Mesendoderm (in vitro differentiated cells): ENCODE measurements at regions not wholly inside any gene's neighbourhood (a gene's known extent, or its start where the extent isn't known, plus 50 kb on each side); places are given as distances from the start of the nearest gene placed in this dataset.

ENCODE experiments used
- DNase-seq: peaks from one replicate; pipeline ENCODE4 v3.0.0; 2013
- H2AK5ac ChIP-seq: 2 replicates; pipeline ENCODE4 v1.6.1; 2013; ENCODE audit warnings: low read length, inconsistent platforms
- H2BK120ac ChIP-seq: 2 replicates; pipeline ENCODE4 v1.6.1; 2013; ENCODE audit warnings: low read depth, mild to moderate bottlenecking, low read length, moderate library complexity, mixed read lengths
- H2BK15ac ChIP-seq: replicated peaks from 2 replicates; pipeline ENCODE4 v1.6.1; 2013; ENCODE audit warnings: low read depth, mild to moderate bottlenecking, moderate library complexity
- H2BK5ac ChIP-seq: 2 replicates; pipeline ENCODE4 v1.6.1; 2013; ENCODE audit warnings: low read length, inconsistent platforms
- H3K18ac ChIP-seq: 2 replicates; pipeline ENCODE4 v1.6.1; 2013; ENCODE audit warnings: mild to moderate bottlenecking, low read length, mixed read lengths
- H3K23ac ChIP-seq: one replicate; pipeline ENCODE4 v1.6.1; 2013; ENCODE audit warnings: low read length
- H3K27ac ChIP-seq: 2 replicates; pipeline ENCODE4 v1.5.1; 2013; ENCODE audit warnings: low read depth, mild to moderate bottlenecking, inconsistent platforms, low read length, moderate library complexity
- H3K27me3 ChIP-seq: 2 replicates; pipeline ENCODE4 v1.6.1; 2013; ENCODE audit warnings: low read length, control low read depth, mild to moderate bottlenecking, inconsistent platforms; ENCODE audit not compliant: insufficient read depth, poor library complexity
- H3K36me3 ChIP-seq: 2 replicates; pipeline ENCODE4 v1.6.1; 2013; ENCODE audit warnings: low read length, inconsistent platforms; ENCODE audit not compliant: control insufficient read depth, insufficient read depth
- H3K4ac ChIP-seq: one replicate; pipeline ENCODE4 v1.6.1; 2013; ENCODE audit warnings: low read depth, mild to moderate bottlenecking, low read length, moderate library complexity
- H3K4me1 ChIP-seq: 2 replicates; pipeline ENCODE4 v1.6.1; 2013; ENCODE audit warnings: low read depth, low read length, inconsistent platforms; ENCODE audit not compliant: control insufficient read depth
- H3K4me2 ChIP-seq: 2 replicates; pipeline ENCODE4 v1.6.1; 2013; ENCODE audit warnings: low read length
- H3K4me3 ChIP-seq: 2 replicates; pipeline ENCODE4 v1.5.1; 2013; ENCODE audit warnings: mild to moderate bottlenecking, low read length
- H3K56ac ChIP-seq: one replicate; pipeline ENCODE4 v1.6.1; 2013; ENCODE audit warnings: low read length
- H3K79me1 ChIP-seq: 2 replicates; pipeline ENCODE4 v1.6.1; 2013; ENCODE audit warnings: low read length, inconsistent platforms
- H3K79me2 ChIP-seq: 2 replicates; pipeline ENCODE4 v1.6.1; 2013; ENCODE audit warnings: mild to moderate bottlenecking, low read length; ENCODE audit not compliant: control insufficient read depth, insufficient read depth
- H3K9ac ChIP-seq: 2 replicates; pipeline ENCODE4 v1.6.1; 2013; ENCODE audit warnings: low read length, inconsistent platforms
- H4K5ac ChIP-seq: one replicate; pipeline ENCODE4 v1.6.1; 2013; ENCODE audit warnings: low read length
- H4K8ac ChIP-seq: one replicate; pipeline ENCODE4 v1.6.1; 2013; ENCODE audit warnings: low read depth, mild to moderate bottlenecking, control low read depth, low read length, moderate library complexity
- WGBS: extraction: QIAGEN DNeasy Blood & Tissue Kit; methylation state at CpG from one replicate; pipeline ENCODE4 v1.1.7; 2013; ENCODE audit warnings: low lambda C conversion rate, missing lambda C conversion rate; ENCODE audit not compliant: insufficient coverage; ENCODE audit errors: extremely low coverage; 5-methylcytosine and 5-hydroxymethylcytosine counted together

DNA sequence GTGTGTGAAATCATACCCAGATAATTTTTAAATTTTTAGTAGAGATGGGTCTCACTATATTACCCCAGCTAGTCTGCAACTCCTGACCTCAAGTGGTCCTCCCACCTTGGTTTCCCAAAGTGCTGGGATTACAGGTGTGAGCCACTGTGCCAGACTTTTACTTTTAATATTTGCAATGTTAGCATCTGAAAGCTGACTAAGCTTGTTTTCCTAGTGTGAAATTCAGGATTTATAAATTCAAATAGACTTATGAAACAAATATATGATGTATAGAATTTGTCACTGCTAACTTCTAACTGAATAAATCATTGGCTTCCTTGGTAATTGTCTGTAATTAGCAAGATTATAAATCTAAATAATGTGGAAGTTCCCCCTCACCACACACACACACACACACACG lies 58.8 kb upstream of the SLC22A23 start:
- no peak for DNase-seq
- no peak overlapping the region for H2AK5ac ChIP-seq
- H4K5ac ChIP-seq = no peak overlapping the region
- WGBS = no CpG with 5 or more reads among the region's 1 CpG
- no peaks in the 10 kb centered on the region for H3K79me1 ChIP-seq
- H2BK120ac ChIP-seq = no peak overlapping the region
- no peak overlapping the region for H2BK5ac ChIP-seq
- no peak overlapping the region for H2BK15ac ChIP-seq
- H3K79me2 ChIP-seq = no peaks in the 10 kb centered on the region
- no peak overlapping the region for H3K23ac ChIP-seq
- no peak overlapping the region for H3K9ac ChIP-seq
- no peak overlapping the region for H3K27ac ChIP-seq
- H3K36me3 ChIP-seq = no peaks in the 10 kb centered on the region
- no peak overlapping the region for H3K4me2 ChIP-seq
- no peaks in the 10 kb centered on the region for H3K27me3 ChIP-seq
- no peak overlapping the region for H4K8ac ChIP-seq
- H3K18ac ChIP-seq = no peak overlapping the region
- H3K4me3 ChIP-seq = no peak overlapping the region
- peaks cover 3% of the 10 kb centered on the region for H3K4me1 ChIP-seq
- no peak overlapping the region for H3K4ac ChIP-seq
- H3K56ac ChIP-seq = no peak overlapping the region

DNA sequence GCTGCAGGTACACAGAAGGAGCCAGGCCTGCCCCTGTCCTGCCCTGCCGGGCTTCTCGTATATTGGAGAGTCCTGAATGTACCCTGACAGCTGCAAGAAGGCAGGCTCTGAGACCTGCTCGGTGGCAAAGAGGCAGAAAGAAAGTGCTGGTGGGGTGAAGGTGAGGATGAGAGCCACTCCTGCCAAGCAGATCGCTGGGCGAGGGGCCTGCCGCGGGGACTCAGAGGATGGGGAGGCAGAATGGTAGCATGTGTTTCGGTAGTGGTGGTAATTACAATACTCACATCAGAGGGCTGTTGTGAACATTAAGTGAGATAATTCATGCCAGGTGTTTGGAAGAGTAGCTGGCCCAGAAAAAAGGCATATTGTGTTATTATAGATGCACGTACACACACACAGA lies 56.6 kb upstream of the SLC22A23 start:
- Histone ChIP-seq H3K79me1 (no peaks in the 10 kb centered on the region), H3K4me1 (peaks cover 3% of the 10 kb centered on the region), H3K27me3 (no peaks in the 10 kb centered on the region), H3K27ac (no peak overlapping the region), H3K4me3 (no peak overlapping the region), H3K79me2 (no peaks in the 10 kb centered on the region), H3K9ac (no peak overlapping the region), H3K23ac (no peak overlapping the region), H3K4me2 (no peak overlapping the region), H2BK15ac (no peak overlapping the region), H3K56ac (no peak overlapping the region), H2AK5ac (no peak overlapping the region), H2BK120ac (no peak overlapping the region), H3K18ac (no peak overlapping the region), H2BK5ac (no peak overlapping the region), H3K4ac (no peak overlapping the region), H4K5ac (no peak overlapping the region), H3K36me3 (no peaks in the 10 kb centered on the region), H4K8ac (no peak overlapping the region)
- WGBS = no CpG with 5 or more reads among the region's 9 CpGs
- no peak for DNase-seq

DNA sequence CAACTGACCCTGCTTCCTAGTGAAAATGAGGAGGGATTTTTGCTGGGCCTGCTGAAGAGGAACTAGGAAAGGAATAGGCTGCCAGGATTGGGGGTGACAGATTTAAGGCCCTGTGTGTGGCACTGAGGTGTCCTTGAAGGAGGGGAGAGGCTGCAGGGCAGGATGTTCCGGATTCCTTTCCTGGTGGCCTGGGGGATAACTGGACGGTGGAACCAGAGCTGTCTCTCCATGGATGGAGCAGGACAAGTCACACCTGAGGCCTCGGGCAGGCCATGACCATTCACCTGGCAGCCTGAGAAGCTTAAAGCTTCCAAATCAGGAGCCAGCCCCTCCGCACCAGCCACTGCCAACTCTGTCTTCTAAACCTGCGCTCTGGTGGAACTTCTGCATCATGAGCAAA lies 56.0 kb upstream of the SLC22A23 start:
- H3K27ac ChIP-seq = no peak overlapping the region
- H3K4me2 ChIP-seq = no peak overlapping the region
- H3K4me3 ChIP-seq = no peak overlapping the region
- H3K9ac ChIP-seq = no peak overlapping the region
- H3K79me2 ChIP-seq = no peaks in the 10 kb centered on the region
- H2BK5ac ChIP-seq = no peak overlapping the region
- no peak overlapping the region for H3K23ac ChIP-seq
- H2BK15ac ChIP-seq = no peak overlapping the region
- no CpG with 5 or more reads among the region's 5 CpGs for WGBS
- no peak overlapping the region for H4K5ac ChIP-seq
- H2AK5ac ChIP-seq = no peak overlapping the region
- H3K4me1 ChIP-seq = peaks cover 3% of the 10 kb centered on the region
- no peaks in the 10 kb centered on the region for H3K79me1 ChIP-seq
- H3K56ac ChIP-seq = no peak overlapping the region
- no peaks in the 10 kb centered on the region for H3K27me3 ChIP-seq
- no peak overlapping the region for H3K18ac ChIP-seq
- no peak for DNase-seq
- H3K4ac ChIP-seq = no peak overlapping the region
- no peak overlapping the region for H4K8ac ChIP-seq
- H2BK120ac ChIP-seq = no peak overlapping the region
- H3K36me3 ChIP-seq = no peaks in the 10 kb centered on the region

DNA sequence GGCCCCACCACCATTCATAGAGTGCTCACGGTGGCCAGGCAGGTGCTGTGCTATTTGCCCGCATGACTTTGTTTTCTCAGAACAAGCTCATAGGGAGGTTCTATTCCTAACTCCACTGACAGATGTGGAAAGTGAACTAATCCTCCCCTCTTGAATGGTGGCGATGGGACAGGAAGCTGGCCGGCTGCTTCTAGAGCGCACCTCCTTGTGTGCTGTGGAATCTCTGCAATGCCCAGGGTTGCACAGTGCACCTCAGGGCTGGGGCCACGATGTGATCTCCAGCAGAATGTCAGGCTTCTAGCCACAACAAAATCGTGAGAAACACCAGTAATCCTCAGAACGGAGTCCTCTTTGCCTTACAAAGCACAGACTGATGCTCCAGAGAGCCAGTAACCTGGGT lies 53.8 kb upstream of the SLC22A23 start:
- H4K5ac ChIP-seq = no peak overlapping the region
- DNase-seq = no peak
- H3K18ac ChIP-seq = no peak overlapping the region
- H2BK120ac ChIP-seq = no peak overlapping the region
- H4K8ac ChIP-seq = no peak overlapping the region
- no peak overlapping the region for H2AK5ac ChIP-seq
- no peak overlapping the region for H3K4me2 ChIP-seq
- H3K27ac ChIP-seq = no peak overlapping the region
- H3K23ac ChIP-seq = no peak overlapping the region
- no CpG with 5 or more reads among the region's 8 CpGs for WGBS
- H2BK5ac ChIP-seq = no peak overlapping the region
- no peak overlapping the region for H2BK15ac ChIP-seq
- H3K9ac ChIP-seq = no peak overlapping the region
- no peak overlapping the region for H3K4ac ChIP-seq
- no peak overlapping the region for H3K56ac ChIP-seq
- H3K4me1 ChIP-seq = peaks cover 3% of the 10 kb centered on the region
- no peaks in the 10 kb centered on the region for H3K79me1 ChIP-seq
- no peaks in the 10 kb centered on the region for H3K79me2 ChIP-seq
- no peak overlapping the region for H3K4me3 ChIP-seq
- no peaks in the 10 kb centered on the region for H3K27me3 ChIP-seq
- H3K36me3 ChIP-seq = no peaks in the 10 kb centered on the region

DNA sequence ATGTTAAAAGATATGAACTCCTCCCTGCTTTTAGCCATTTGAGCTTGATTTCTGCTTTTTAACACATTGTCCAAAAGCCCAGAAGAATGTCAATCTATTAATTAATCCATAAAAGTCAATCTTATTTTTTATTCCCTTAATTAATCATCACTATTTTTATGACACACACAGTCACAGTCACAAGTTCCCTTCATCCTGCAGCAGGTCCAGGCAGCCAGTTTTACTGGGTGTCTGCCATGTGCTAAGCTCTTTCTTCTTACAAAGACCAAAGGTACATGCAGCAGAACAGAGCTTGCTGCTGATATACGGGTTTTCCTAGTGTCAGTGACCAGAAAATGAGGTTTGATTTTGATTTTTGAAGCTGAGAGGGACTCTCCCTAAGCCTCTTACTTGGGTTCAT lies 53.3 kb upstream of the SLC22A23 start:
- Histone ChIP-seq H3K79me2 (no peaks in the 10 kb centered on the region), H3K27me3 (no peaks in the 10 kb centered on the region), H3K4me1 (peaks cover 3% of the 10 kb centered on the region), H3K56ac (no peak overlapping the region), H3K4me3 (no peak overlapping the region), H3K27ac (no peak overlapping the region), H3K36me3 (no peaks in the 10 kb centered on the region), H3K79me1 (no peaks in the 10 kb centered on the region), H3K23ac (no peak overlapping the region), H2AK5ac (no peak overlapping the region), H3K4me2 (no peak overlapping the region), H4K5ac (no peak overlapping the region), H3K18ac (no peak overlapping the region), H2BK5ac (no peak overlapping the region), H3K9ac (no peak overlapping the region), H4K8ac (no peak overlapping the region), H3K4ac (no peak overlapping the region), H2BK15ac (no peak overlapping the region), H2BK120ac (no peak overlapping the region)
- DNase-seq = no peak
- WGBS = no CpG with 5 or more reads among the region's 1 CpG

DNA sequence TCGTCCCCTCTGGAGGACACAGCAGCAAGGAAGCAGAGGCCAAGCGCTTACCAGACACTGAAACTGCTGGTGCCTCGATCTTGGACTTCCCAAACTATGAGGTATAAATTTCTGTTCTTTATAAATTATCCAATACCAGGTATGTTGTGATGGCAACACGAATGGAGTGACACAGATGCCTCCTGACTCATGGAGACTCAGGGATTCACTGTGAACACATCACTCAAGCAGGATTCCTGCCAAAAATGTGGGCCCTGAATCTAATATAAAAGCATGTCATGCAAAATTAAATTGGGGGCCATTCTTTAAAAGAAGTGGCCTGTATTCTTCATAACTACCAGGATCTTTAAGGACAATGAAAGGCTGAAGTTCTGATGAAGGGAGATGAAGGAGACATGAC lies 52.5 kb upstream of the SLC22A23 start:
- H3K4me2 ChIP-seq = no peak overlapping the region
- no peaks in the 10 kb centered on the region for H3K36me3 ChIP-seq
- peaks cover 3% of the 10 kb centered on the region for H3K4me1 ChIP-seq
- H2BK5ac ChIP-seq = no peak overlapping the region
- no peak overlapping the region for H2BK120ac ChIP-seq
- H3K4ac ChIP-seq = no peak overlapping the region
- no peak overlapping the region for H3K18ac ChIP-seq
- H3K56ac ChIP-seq = no peak overlapping the region
- H3K4me3 ChIP-seq = no peak overlapping the region
- H3K27me3 ChIP-seq = no peaks in the 10 kb centered on the region
- no peak overlapping the region for H4K8ac ChIP-seq
- H2AK5ac ChIP-seq = no peak overlapping the region
- no peaks in the 10 kb centered on the region for H3K79me2 ChIP-seq
- no peak overlapping the region for H3K27ac ChIP-seq
- no peak overlapping the region for H4K5ac ChIP-seq
- H2BK15ac ChIP-seq = no peak overlapping the region
- H3K9ac ChIP-seq = no peak overlapping the region
- no CpG with 5 or more reads among the region's 4 CpGs for WGBS
- DNase-seq = no peak
- no peak overlapping the region for H3K23ac ChIP-seq
- H3K79me1 ChIP-seq = no peaks in the 10 kb centered on the region
